HG02970 (cell line): ENCODE measurements at regions not wholly inside any gene's neighbourhood (a gene's known extent, or its start where the extent isn't known, plus 50 kb on each side); places are given as distances from the start of the nearest gene placed in this dataset.

Source experiments
- ATAC-seq: cut with Tn5 transposase; IDR thresholded peaks from one replicate; pipeline ENCODE4 v1.9.1; 2021; ENCODE audit warnings: mild to moderate bottlenecking, moderate library complexity, moderate number of reproducible peaks; ENCODE audit not compliant: unreplicated experiment, low FRiP score

GRCh38 chr13:24074678-24075077 is 85.8 kb upstream of the SPATA13 start:
- ATAC-seq = no peak

DNA sequence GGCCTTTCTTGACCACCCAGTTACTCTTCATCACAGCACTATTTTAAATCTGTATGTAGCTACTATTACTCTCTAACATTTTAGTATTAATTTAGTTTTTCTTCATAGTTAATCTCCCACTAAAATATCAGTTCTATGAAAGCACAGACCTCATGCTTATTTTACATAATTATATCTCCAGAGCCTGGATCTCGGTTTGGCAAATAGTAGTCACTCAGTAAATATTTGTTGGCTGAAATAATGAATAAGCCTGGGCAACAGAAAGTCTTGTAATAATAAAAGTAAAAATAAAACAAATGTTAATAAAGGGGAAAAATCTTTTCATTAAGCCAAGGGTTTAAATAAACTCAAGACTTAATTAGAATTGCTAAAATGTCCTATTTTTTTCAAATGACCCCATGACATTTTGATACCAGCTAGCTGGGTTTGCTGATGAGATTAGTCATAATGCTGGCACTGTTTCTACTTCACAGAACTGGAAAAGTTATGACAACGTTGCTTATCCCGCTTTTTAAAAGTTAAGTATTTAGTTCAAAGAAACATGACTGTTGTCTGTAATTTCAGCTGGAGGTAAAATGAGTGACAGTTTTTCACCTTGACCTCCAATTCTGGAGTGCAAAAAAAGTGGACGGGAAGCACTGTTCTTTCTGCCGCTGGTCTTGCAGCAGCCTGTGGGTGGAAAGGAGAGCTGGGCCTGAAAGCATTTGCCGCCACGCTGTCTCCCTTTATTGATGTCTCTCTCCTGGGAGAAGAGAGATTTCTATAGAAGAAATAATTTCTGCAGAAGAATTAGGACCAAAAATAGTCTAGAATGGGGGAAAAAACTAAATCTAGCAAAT is 85.2 kb upstream of the SPATA13 start:
- ATAC-seq = no peak

- ATAC-seq = no peak
Observed at GRCh38 chr13:24076109-24076508, 84.4 kb upstream of the SPATA13 start.

- no peak for ATAC-seq
Observed at GRCh38 chr13:24076636-24077035, 83.9 kb upstream of the SPATA13 start.

DNA sequence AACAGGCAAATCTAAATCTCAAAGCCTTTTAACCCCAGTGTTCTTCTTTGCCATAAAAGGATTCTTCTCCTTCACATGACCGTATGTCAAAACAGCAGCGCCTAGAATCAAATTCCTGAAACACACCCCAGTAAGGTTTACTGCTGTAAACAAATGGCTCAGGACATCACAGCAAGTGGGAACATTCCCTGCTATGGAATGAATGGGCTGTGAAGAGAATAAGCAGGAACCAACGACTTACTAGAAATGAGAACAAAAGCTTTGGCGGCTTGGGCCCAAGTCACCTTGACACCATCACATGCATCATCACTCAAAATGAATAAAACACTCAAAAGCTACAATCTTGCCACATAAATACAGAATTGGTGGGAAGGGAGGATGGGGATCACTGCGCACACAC is 80.4 kb upstream of the SPATA13 start:
- ATAC-seq = no peak

DNA sequence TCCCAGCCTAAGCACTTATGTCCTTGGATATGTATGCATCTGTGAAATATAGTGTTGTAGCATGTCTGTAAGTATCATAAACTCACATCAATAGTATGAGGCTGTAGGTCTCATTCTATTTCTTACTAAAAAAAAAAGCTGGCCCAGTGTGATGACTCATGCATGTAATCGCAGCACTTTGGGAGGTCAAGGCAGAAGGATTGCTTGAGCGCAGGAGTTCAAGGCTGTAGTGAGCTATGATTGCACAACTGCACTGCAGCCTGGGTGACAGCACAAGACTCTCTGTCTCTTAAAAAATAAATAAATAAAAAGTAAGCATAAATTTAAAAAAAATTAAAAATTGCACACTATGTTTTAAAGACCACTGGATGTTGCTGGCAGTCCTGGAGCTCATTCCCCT is 79.1 kb upstream of the SPATA13 start:
- no peak for ATAC-seq

GRCh38 chr13:24083141-24083540 is 77.4 kb upstream of the SPATA13 start:
- ATAC-seq = no peak

- ATAC-seq = no peak
Observed at GRCh38 chr13:24083722-24084421, 76.6 kb upstream of the SPATA13 start.

- ATAC-seq = no peak
Observed at GRCh38 chr13:24085662-24086061, 74.9 kb upstream of the SPATA13 start.

DNA sequence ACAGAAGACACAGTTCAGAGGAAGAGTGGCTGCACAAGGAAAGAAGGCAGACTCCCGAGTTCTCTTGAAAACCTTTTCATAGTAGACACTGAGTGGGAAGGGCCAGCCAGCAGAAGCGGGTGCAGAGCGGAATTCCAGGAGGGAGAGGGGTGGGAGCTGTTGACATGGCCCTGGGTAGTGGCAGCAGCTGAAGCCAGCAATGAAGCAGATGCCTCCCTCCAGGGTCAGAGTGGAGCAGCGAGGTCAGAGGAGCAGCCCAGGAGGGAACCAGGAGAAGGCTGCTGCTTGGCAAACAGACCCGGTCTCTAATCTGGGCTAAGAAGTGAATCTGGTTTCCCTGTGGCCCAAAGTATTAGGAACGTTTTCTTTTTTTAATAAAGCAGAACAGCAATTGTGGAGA is 73.9 kb upstream of the SPATA13 start:
- no peak for ATAC-seq

GRCh38 chr13:24087605-24088225 is 72.8 kb upstream of the SPATA13 start:
- no peak for ATAC-seq

DNA sequence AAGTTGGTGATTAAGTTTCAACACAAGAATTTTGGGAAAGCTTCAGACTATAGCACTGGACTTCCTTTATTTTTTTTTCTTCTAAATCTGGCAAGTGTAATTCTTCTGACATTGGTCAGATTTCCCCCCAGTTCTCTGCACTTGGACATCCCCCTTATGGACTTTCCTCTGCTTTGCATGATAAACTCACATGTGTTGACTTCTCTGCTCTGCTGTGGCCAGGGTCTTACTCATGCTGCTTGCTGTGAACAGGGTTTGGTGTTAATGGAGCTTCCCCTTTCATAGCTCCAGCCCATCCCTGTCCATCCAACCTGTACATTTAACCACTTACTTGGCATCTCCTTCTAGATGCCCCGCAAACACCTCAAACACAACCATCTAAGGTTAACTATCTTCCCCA is 70.5 kb upstream of the SPATA13 start:
- ATAC-seq = no peak

DNA sequence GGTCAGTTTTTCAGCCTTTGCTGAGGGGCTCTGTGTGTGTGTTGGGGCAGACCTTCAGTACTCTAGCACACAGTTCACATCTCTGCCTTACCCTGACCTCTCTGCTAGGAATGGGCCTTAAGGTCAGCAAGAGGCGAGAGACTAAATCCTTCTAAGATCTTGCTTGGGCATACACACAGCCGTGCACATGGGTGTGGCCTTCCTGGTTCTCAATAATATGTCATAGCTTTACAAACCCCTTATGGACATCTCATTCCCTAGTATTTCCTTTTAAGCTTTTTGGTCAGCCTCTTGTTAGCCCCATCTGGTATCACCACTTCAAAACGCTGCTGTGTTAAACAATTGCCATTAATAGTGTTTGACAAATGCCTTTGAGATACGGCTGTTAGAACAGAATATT is 69.4 kb upstream of the SPATA13 start:
- no peak for ATAC-seq

GRCh38 chr13:24092108-24092507 is 68.4 kb upstream of the SPATA13 start:
- no peak for ATAC-seq

DNA sequence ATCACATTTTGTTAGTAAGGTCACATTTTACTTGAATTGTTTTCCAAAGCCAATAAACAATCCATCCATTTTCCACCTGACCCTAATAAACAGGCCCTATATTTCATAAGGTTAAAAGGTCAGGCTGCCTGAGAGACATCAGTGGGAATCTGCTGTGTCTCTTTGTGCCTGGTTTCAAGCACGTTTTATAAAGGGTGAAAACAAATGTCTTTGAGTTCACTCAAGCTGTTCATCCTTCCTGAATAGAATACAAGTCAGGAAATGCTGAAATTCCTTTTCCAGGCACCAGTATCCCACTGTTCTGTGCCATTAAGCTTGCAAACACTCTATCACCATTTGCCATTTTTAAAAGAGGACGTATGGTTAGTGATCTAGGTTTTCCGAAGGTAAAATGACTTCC is 67.5 kb upstream of the SPATA13 start:
- no peak for ATAC-seq

DNA sequence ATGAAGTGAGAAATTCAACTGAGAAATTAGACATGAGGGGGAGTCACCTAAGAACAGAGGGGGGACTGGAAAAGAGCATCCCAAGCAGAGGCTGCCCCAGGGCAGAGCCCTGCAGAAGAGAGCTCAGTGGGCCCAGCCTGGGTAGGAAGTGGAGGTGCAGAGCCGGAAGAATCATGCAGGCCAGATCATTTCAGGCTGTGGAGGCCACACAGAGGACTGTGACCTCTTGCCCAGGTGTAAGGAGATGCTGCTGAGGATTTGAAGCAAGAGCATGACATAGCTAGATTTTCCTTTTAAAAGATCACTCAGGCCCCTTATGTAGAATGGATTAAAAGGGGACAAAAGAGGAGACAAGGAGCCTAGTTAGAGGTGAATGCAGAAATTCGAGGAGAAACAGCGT is 63.9 kb upstream of the SPATA13 start:
- ATAC-seq = no peak

DNA sequence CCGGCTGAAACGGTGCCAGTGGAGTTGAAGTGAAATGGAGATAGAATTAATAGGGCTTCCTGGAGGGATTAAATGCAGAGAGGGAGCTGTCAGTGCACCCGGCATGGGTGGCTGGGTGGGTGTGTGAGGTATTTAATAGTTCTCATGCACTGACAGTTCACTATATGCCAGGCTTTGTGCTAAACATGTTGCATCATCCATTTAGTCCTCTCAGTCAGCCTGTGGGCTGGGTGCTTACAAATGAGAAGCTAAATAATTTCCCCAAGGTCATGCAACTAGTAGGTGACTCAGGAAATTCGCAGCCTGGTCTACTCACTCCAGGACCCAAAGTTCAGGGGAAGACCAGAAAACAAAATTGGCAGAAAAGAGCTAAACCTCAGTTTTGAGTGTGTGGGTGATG is 63.5 kb upstream of the SPATA13 start:
- ATAC-seq = no peak

DNA sequence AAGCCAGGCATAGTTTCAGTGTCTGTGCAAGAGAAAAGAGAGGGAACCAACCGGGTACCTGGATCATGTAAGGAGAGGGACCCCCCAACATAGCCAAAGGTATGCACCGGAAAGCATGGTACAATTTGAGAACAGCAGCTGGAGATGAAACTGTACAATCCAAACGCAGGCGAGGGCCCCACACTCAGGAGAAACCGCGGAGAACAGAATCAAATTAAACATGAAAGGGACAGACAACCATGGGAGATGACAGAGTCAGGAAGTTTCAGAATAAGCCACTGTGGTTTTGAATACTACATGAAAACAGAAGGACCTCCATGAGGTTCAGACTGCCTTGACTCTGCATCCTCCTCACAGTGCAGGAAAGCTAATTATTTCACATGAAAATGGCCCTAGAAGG is 62.9 kb upstream of the SPATA13 start:
- no peak for ATAC-seq

- ATAC-seq = no peak
Observed at GRCh38 chr13:24099490-24099889, 61.0 kb upstream of the SPATA13 start.

DNA sequence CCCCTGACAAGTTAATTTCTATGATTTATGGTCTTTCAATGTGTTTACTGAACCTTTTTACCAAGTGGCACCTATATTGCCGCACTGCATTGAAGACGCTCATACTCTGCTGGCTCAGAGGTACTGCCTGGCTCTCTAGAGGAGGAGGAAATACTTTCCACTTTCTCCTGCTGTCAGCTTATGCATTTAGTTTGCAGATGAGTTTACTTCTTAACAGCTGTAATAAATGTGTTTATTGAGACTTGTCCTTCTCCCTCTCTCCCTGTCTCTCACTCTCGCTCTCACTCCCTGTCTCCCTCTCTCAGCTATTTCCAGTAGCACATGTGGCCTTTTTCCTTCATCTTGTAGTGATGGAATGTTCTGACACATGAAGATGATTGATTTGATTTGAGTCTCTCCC is 60.3 kb upstream of the SPATA13 start:
- ATAC-seq = no peak

DNA sequence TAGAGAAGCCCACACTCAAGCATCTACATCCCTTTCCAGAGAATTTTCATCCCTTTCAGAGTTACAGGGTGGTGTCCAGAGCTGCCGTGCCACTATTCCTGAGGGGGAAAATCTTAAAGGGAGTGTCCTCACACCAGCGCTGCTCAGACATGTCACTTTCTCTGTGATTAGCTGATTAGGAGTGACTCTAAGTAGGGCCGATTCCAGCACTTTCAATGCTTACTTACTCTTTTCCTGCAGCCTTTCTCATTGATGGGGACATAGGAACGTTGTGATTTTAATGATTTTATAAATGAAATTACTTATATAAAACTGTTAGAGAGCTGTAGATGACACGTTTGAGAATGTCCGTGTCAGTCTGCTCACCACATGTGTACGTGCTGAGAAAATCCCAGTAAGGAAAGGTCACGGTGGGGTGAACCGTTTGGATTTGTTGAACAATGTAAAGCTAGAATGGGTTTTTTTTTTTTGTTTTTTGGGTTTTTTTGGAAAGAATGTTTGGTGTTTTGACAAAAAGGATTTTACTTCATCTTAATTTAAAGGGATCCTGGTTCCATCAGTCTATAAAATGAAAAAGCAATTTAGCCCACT is 56.6 kb upstream of the SPATA13 start:
- ATAC-seq = no peak
